ENCODE measurements at regions not wholly inside any gene's neighbourhood (a gene's known extent, or its start where the extent isn't known, plus 50 kb on each side); places are given as distances from the start of the nearest gene placed in this dataset.

DNA sequence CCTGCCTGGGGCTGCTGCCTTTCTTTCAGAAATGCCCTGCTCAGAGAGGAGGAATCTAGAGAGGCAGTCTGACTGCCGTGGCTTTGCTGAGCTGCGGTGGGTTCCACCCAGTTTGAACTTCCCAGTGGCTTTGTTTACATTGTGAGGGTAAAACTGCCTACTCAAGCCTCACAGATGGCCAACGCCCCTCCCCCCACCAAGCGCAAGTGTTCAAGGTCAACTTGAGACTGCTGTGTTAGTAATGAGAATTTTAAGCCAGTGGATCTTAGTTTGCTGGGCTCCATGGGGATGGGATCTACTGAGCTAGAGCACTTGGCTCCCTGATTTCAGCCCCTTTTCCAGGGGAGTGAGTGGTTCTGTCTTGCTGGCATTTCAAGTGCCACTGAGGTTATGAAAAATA, 819.2 kb downstream of the NLGN4Y start:
- TF ChIP-seq POLR2A (IDR thresholded peaks at IDR 0.05): no peak
- TF ChIP-seq, protein P1, sequence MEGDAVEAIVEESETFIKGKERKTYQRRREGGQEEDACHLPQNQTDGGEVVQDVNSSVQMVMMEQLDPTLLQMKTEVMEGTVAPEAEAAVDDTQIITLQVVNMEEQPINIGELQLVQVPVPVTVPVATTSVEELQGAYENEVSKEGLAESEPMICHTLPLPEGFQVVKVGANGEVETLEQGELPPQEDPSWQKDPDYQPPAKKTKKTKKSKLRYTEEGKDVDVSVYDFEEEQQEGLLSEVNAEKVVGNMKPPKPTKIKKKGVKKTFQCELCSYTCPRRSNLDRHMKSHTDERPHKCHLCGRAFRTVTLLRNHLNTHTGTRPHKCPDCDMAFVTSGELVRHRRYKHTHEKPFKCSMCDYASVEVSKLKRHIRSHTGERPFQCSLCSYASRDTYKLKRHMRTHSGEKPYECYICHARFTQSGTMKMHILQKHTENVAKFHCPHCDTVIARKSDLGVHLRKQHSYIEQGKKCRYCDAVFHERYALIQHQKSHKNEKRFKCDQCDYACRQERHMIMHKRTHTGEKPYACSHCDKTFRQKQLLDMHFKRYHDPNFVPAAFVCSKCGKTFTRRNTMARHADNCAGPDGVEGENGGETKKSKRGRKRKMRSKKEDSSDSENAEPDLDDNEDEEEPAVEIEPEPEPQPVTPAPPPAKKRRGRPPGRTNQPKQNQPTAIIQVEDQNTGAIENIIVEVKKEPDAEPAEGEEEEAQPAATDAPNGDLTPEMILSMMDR (IDR thresholded peaks at IDR 0.05): no peak

Measured in suprapubic skin (tissue), 3 donors.